Endothelial cell of umbilical vein (primary cell): ENCODE measurements at regions not wholly inside any gene's neighbourhood (a gene's known extent, or its start where the extent isn't known, plus 50 kb on each side); places are given as distances from the start of the nearest gene placed in this dataset.

ENCODE experiments used
- BruUV-seq: library from RNA; stranded (reverse); fragments of 400-500 nt; replicated peaks from 2 replicates; lab custom pipeline; 2021; lab: Mats Ljungman, UMichigan
- CTCF ChIA-PET: fragments of 300-600, 350-600 bp; sonication (Branson Sonifier 250); formaldehyde crosslinking; loops from one replicate; lab custom pipeline; 2021; ENCODE audit warnings: antibody characterized with exemption, inconsistent platforms; lab: Charles Lee
- POLR2A ChIA-PET: fragments of 300-600, 350-600 bp; sonication (Branson Sonifier 250); formaldehyde crosslinking; loops from one replicate; lab custom pipeline; 2021; ENCODE audit warnings: antibody characterized with exemption, inconsistent platforms; lab: Charles Lee
- DNase-seq: peaks from one replicate; pipeline ENCODE4 v3.0.0-alpha.2; 2011; ENCODE audit warnings: low read depth, low spot score
- FAIRE-seq: peaks from 2 replicates; lab custom pipeline; 2011; peaks lifted over from hg19 to GRCh38; lab: Jason Lieb, UNC
- H2AFZ ChIP-seq: 2 replicates; pipeline ENCODE4 v1.6.0; 2012; ENCODE audit warnings: low read depth, low read length, control low read depth, inconsistent platforms
- H3K27ac ChIP-seq: 2 replicates; pipeline ENCODE4 v1.5.1; 2011; ENCODE audit warnings: low read depth, mild to moderate bottlenecking, control low read depth, low read length, moderate library complexity; ENCODE audit not compliant: insufficient read depth
- H3K27me3 ChIP-seq, 2 experiments: 2 replicates each; pipeline versions ENCODE4 v1.6.0 to v1.6.1; 2011; ENCODE audit warnings: low read length in 2 of 2, mixed read lengths in 1 of 2; ENCODE audit not compliant: control insufficient read depth in 2 of 2, insufficient read depth in 2 of 2
- H3K36me3 ChIP-seq, 2 experiments: 2 replicates in 1 of 2; 3 replicates in 1 of 2; pipeline ENCODE4 v1.5.1; 2011; ENCODE audit warnings: low read length in 2 of 2, mild to moderate bottlenecking in 1 of 2, moderate library complexity in 1 of 2; ENCODE audit not compliant: control insufficient read depth in 2 of 2, insufficient read depth in 2 of 2; ENCODE audit errors: extremely low read depth in 1 of 2
- H3K4me1 ChIP-seq: 3 replicates; pipeline ENCODE4 v1.5.1; 2011; ENCODE audit warnings: mild to moderate bottlenecking, low read length; ENCODE audit not compliant: control insufficient read depth, insufficient read depth; ENCODE audit errors: extremely low read depth
- H3K4me2 ChIP-seq: 2 replicates; pipeline ENCODE4 v1.6.1; 2011; ENCODE audit warnings: low read length, control low read depth, mixed read lengths; ENCODE audit not compliant: insufficient read depth
- H3K4me3 ChIP-seq, 3 experiments: fragments of 200-600 bp in 1 of 3; sonication (generic), shearing (Covaris generic) in 1 of 3; replicated peaks in 1 of 3; 2 replicates each; pipeline ENCODE4 v1.5.1; 2011 to 2016; ENCODE audit warnings: control low read depth in 3 of 3, low read length in 3 of 3, mild to moderate bottlenecking in 2 of 3, inconsistent platforms in 1 of 3, low read depth in 1 of 3, moderate library complexity in 1 of 3; ENCODE audit not compliant: insufficient read depth in 1 of 3
- H3K79me2 ChIP-seq: 2 replicates; pipeline ENCODE4 v1.6.0; 2012; ENCODE audit warnings: low read length, inconsistent platforms; ENCODE audit not compliant: control insufficient read depth, insufficient read depth
- H3K9ac ChIP-seq: replicated peaks from 2 replicates; pipeline ENCODE3; 2011; ENCODE audit warnings: low read length, control low read depth; ENCODE audit not compliant: insufficient read depth; ENCODE audit errors: extremely low read depth
- H3K9me1 ChIP-seq: replicated peaks from 3 replicates; pipeline ENCODE4 v1.6.0; 2011; ENCODE audit warnings: mild to moderate bottlenecking, low read length; ENCODE audit not compliant: control insufficient read depth, insufficient read depth; ENCODE audit errors: extremely low read depth
- H3K9me3 ChIP-seq: replicated peaks from 2 replicates; pipeline ENCODE4 v1.5.1; 2012; ENCODE audit warnings: low read length, inconsistent platforms; ENCODE audit not compliant: control insufficient read depth, insufficient read depth
- H4K20me1 ChIP-seq: replicated peaks from 2 replicates; pipeline ENCODE3; 2011; ENCODE audit warnings: mild to moderate bottlenecking, low read length; ENCODE audit not compliant: control insufficient read depth, insufficient read depth; ENCODE audit errors: extremely low read depth
- EZH2 ChIP-seq: IDR thresholded peaks from 2 replicates; pipeline ENCODE4 v1.6.1; 2012; ENCODE audit warnings: borderline replicate concordance, low read depth, mild to moderate bottlenecking, moderate library complexity, low read length, inconsistent platforms; ENCODE audit not compliant: severe bottlenecking
- GATA2 ChIP-seq: IDR thresholded peaks from 2 replicates; pipeline ENCODE4 v1.7.0; 2011; ENCODE audit warnings: low read depth, mild to moderate bottlenecking, moderate library complexity, mixed read lengths, low read length; ENCODE audit not compliant: insufficient read length, insufficient read depth
- JUN ChIP-seq: IDR thresholded peaks from 2 replicates; pipeline ENCODE4 v1.6.1; 2011; ENCODE audit warnings: borderline replicate concordance, low read depth; ENCODE audit not compliant: insufficient read length, insufficient read depth
- MAX ChIP-seq: IDR thresholded peaks from 2 replicates; pipeline ENCODE4 v1.6.1; 2011; ENCODE audit not compliant: insufficient read depth, insufficient read length
- MYC ChIP-seq: IDR thresholded peaks from one replicate; pipeline ENCODE4 v1.6.1; 2011; ENCODE audit warnings: mild to moderate bottlenecking, low read depth, low read length
- POLR2A ChIP-seq: IDR thresholded peaks from 2 replicates; pipeline ENCODE4 v1.6.1; 2012; ENCODE audit warnings: low read depth, mild to moderate bottlenecking, control low read depth, low read length
- POLR2AphosphoS5 ChIP-seq: IDR thresholded peaks from 2 replicates; pipeline ENCODE4 v1.6.1; 2012; ENCODE audit warnings: low read depth, mild to moderate bottlenecking, control low read depth, low read length, moderate library complexity; ENCODE audit not compliant: insufficient read depth
- dilution Hi-C: fragments of 300-500 bp; cut with MboI; formaldehyde crosslinking; loops from one replicate; pipeline ENCODE4 v1.15.0; 2019; ENCODE audit warnings: low sequenced_read_pairs; ENCODE audit not compliant: extremely low pct_ligation_motif_present
- intact Hi-C: fragments of 100-400 bp; cut with micrococcal nuclease; formaldehyde crosslinking; loops from one replicate; pipeline ENCODE4 v1.10.0; 2022

- Histone ChIP-seq H3K36me3 (no peaks in the 10 kb centered on the region), H3K4me1 (no peaks in the 10 kb centered on the region), H3K4me3 (no peak overlapping the region), H4K20me1 (no peaks in the 10 kb centered on the region), H3K79me2 (no peaks in the 10 kb centered on the region), H3K4me2 (no peak overlapping the region), H3K9me1 (no peaks in the 10 kb centered on the region), H3K27ac (no peak overlapping the region), H2AFZ (no peak overlapping the region), H3K27me3 (peaks cover 0 to 2% of the 10 kb centered on the region in 2 experiments), H3K9ac (no peak overlapping the region), H3K9me3 (no peaks in the 10 kb centered on the region)
- ChIA-PET CTCF (no interaction called here), POLR2A (no interaction called here)
- BruUV-seq: no TSS peak
- dilution Hi-C loops: no loop called here
- DNase-seq: no peak
- no peak for FAIRE-seq
- intact Hi-C loops: no loop called here
- no peak for TF ChIP-seq MAX
- no peak for TF ChIP-seq JUN
- TF ChIP-seq EZH2: no peak
- no peak for TF ChIP-seq POLR2AphosphoS5
- no peak for TF ChIP-seq MYC
- no peak for TF ChIP-seq GATA2
- TF ChIP-seq POLR2A: no peak
These were observed 468.4 kb upstream of the CRIM1 start for GRCh38 chr2:35887146-35887545.

GRCh38 chr2:35873921-35874320, 481.7 kb upstream of the CRIM1 start:
- no peak overlapping the region for H3K27ac ChIP-seq
- peaks cover 3 to 4% of the 10 kb centered on the region in 2 experiments for H3K27me3 ChIP-seq
- ChIA-PET POLR2A (no interaction called here), CTCF (no interaction called here)
- H3K4me3 ChIP-seq: no peak overlapping the region
- H2AFZ ChIP-seq: no peak overlapping the region
- H3K36me3 ChIP-seq: no peaks in the 10 kb centered on the region
- H3K79me2 ChIP-seq: no peaks in the 10 kb centered on the region
- no peak overlapping the region for H3K9ac ChIP-seq
- DNase-seq (peak; percentile 5), FAIRE-seq (no peak)
- TF ChIP-seq JUN: no peak
- TF ChIP-seq POLR2A: no peak
- no peaks in the 10 kb centered on the region for H4K20me1 ChIP-seq
- BruUV-seq: no TSS peak
- H3K4me1 ChIP-seq: no peaks in the 10 kb centered on the region
- no peaks in the 10 kb centered on the region for H3K9me1 ChIP-seq
- no peaks in the 10 kb centered on the region for H3K9me3 ChIP-seq
- intact Hi-C loops (loop anchor here (5.0 kb wide), 1 partner anchor 448 kb away; no protein-coding TSS in a partner anchor), dilution Hi-C loops (no loop called here)
- H3K4me2 ChIP-seq: no peak overlapping the region
